ENCODE measurements at regions not wholly inside any gene's neighbourhood (a gene's known extent, or its start where the extent isn't known, plus 50 kb on each side); places are given as distances from the start of the nearest gene placed in this dataset.

DNA sequence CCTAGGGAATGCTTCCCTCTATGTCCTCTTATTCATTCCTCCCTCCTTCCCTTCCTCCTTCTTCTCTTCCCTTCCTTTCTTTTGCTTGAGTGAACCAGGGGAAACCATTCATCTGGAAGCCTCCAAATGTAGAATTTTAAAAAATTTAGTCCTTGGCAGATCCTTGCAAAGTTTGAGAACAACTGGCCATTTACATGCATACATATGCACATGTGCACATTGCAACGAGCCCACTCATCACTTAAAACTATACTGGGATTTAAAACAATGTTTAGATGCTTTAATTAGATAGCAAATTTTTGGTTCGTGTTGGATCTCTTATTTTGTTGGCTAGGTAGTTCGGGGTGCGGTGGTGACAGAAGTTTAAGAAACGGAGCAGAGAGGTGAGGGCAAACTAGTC, 68.0 kb upstream of the HMGA2 start:
- TF ChIP-seq, protein P1, sequence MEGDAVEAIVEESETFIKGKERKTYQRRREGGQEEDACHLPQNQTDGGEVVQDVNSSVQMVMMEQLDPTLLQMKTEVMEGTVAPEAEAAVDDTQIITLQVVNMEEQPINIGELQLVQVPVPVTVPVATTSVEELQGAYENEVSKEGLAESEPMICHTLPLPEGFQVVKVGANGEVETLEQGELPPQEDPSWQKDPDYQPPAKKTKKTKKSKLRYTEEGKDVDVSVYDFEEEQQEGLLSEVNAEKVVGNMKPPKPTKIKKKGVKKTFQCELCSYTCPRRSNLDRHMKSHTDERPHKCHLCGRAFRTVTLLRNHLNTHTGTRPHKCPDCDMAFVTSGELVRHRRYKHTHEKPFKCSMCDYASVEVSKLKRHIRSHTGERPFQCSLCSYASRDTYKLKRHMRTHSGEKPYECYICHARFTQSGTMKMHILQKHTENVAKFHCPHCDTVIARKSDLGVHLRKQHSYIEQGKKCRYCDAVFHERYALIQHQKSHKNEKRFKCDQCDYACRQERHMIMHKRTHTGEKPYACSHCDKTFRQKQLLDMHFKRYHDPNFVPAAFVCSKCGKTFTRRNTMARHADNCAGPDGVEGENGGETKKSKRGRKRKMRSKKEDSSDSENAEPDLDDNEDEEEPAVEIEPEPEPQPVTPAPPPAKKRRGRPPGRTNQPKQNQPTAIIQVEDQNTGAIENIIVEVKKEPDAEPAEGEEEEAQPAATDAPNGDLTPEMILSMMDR (IDR thresholded peaks at IDR 0.05; ENCODE audit: low read length) = no peak
- no peak for TF ChIP-seq EZH2 (optimal IDR thresholded peaks at IDR 0.05; ENCODE audit: low read depth, low read length)
- TF ChIP-seq EZH2phosphoT487 (IDR thresholded peaks at IDR 0.05; ENCODE audit: low read length) = no peak

Measured in MM.1S (cell line).